GM12878 (cell line): ENCODE measurements at regions not wholly inside any gene's neighbourhood (a gene's known extent, or its start where the extent isn't known, plus 50 kb on each side); places are given as distances from the start of the nearest gene placed in this dataset.

Experiments
- ATAC-seq: fragments of 200-7000 bp; cut with Tn5 transposase; 3 replicates; pipeline ENCODE4 v1.9.1; 2020; ENCODE audit warnings: mild to moderate bottlenecking, moderate library complexity
- BruUV-seq: library from RNA; stranded (reverse); fragments of 400-500 nt; replicated peaks from 2 replicates; lab custom pipeline; 2021; lab: Mats Ljungman, UMichigan
- CTCF ChIA-PET: fragments of 300-600 bp; sonication (Branson Sonifier 250); formaldehyde crosslinking; extraction: SDS; loops from one replicate; lab custom pipeline; 2021; ENCODE audit warnings: inconsistent platforms; lab: Yijun Ruan, JAX
- POLR2A ChIA-PET: fragments of 350-600 bp; formaldehyde crosslinking; extraction: SDS; loops from one replicate; lab custom pipeline; 2021; ENCODE audit warnings: inconsistent platforms; lab: Charles Lee
- RAD21 ChIA-PET: fragments of 300-600 bp; sonication (Branson Sonifier 250); formaldehyde crosslinking; loops from one replicate; lab custom pipeline; 2023; ENCODE audit warnings: antibody characterized with exemption; ENCODE audit not compliant: unreplicated experiment; lab: Charles Lee
- SMC1A ChIA-PET: fragments of 300-600 bp; sonication (Branson Sonifier 250); formaldehyde crosslinking; loops from one replicate; lab custom pipeline; 2023; ENCODE audit not compliant: unreplicated experiment, uncharacterized antibody; lab: Charles Lee
- DNase-seq: peaks from one replicate; pipeline ENCODE4 v3.0.0-alpha.2; 2011; ENCODE audit warnings: low read depth, low spot score
- FAIRE-seq: peaks from 3 replicates; lab custom pipeline; 2011; peaks lifted over from hg19 to GRCh38; lab: Jason Lieb, UNC
- H2AFZ ChIP-seq: 2 replicates; pipeline ENCODE4 v1.6.0; 2011; ENCODE audit warnings: low read depth, low read length, control low read depth; ENCODE audit not compliant: control insufficient read depth
- H3K27ac ChIP-seq: 2 replicates; pipeline ENCODE4 v1.5.1; 2011; ENCODE audit warnings: control low read depth; ENCODE audit not compliant: control insufficient read depth, insufficient read depth
- H3K27me3 ChIP-seq, 2 experiments: replicated peaks in 1 of 2; 2 replicates each; pipeline versions ENCODE4 v1.6.0 to v1.6.1; 2011; ENCODE audit warnings: low read length in 1 of 2; ENCODE audit not compliant: control insufficient read depth in 2 of 2, insufficient read depth in 2 of 2
- H3K36me3 ChIP-seq, 2 experiments: 2 replicates each; pipeline ENCODE4 v1.5.1; 2011; ENCODE audit warnings: low read length in 1 of 2; ENCODE audit not compliant: control insufficient read depth in 2 of 2, insufficient read depth in 2 of 2
- H3K4me1 ChIP-seq: 2 replicates; pipeline ENCODE4 v1.6.1; 2011; ENCODE audit warnings: mild to moderate bottlenecking, low read length, moderate library complexity, mixed read lengths; ENCODE audit not compliant: control insufficient read depth, insufficient read depth
- H3K4me2 ChIP-seq: 2 replicates; pipeline ENCODE4 v1.6.0; 2011; ENCODE audit warnings: control low read depth; ENCODE audit not compliant: control insufficient read depth, insufficient read depth
- H3K4me3 ChIP-seq: fragments of 200-600 bp; sonication (generic); 2 replicates; pipeline ENCODE4 v1.5.1; 2016
- H3K79me2 ChIP-seq: 2 replicates; pipeline ENCODE4 v1.6.0; 2011; ENCODE audit warnings: low read length; ENCODE audit not compliant: control insufficient read depth, insufficient read depth
- H3K9ac ChIP-seq: 2 replicates; pipeline ENCODE4 v1.8.0; 2011; ENCODE audit warnings: low read length, control low read depth, mixed read lengths; ENCODE audit not compliant: control insufficient read depth, insufficient read depth
- H3K9me3 ChIP-seq: replicated peaks from 3 replicates; pipeline ENCODE4 v1.5.1; 2011; ENCODE audit warnings: mild to moderate bottlenecking, low read length; ENCODE audit not compliant: control insufficient read depth, insufficient read depth
- H4K20me1 ChIP-seq: 2 replicates; pipeline ENCODE4 v1.6.0; 2011; ENCODE audit not compliant: control insufficient read depth, insufficient read depth
- CBFB ChIP-seq: IDR thresholded peaks from 2 replicates; pipeline ENCODE4 v1.6.1; 2016; ENCODE audit warnings: antibody characterized with exemption, low read depth
- CHD2 ChIP-seq: IDR thresholded peaks from 2 replicates; pipeline ENCODE4 v1.6.1; 2011; ENCODE audit warnings: low read depth, low read length, improper control_type of control experiment, borderline replicate concordance
- EED ChIP-seq: sonication (generic); IDR thresholded peaks from 2 replicates; pipeline ENCODE4 v1.6.1; 2016; ENCODE audit warnings: antibody characterized with exemption, low read depth
- EGR1 ChIP-seq, 2 experiments: IDR thresholded peaks; 1 replicate in 1 of 2; 2 replicates in 1 of 2; pipeline ENCODE4 v1.6.1; 2011 to 2012; ENCODE audit warnings: low read depth in 2 of 2, low read length in 2 of 2, borderline replicate concordance in 1 of 2, mild to moderate bottlenecking in 1 of 2, moderate library complexity in 1 of 2
- MEF2A ChIP-seq: IDR thresholded peaks from 2 replicates; pipeline ENCODE4 v1.6.1; 2011; ENCODE audit warnings: low read depth, mild to moderate bottlenecking, low read length, moderate library complexity; ENCODE audit not compliant: insufficient read depth
- NBN ChIP-seq: fragments of 450-650 bp; IDR thresholded peaks from 2 replicates; pipeline ENCODE4 v1.6.1; 2016
- NFXL1 ChIP-seq: fragments of 450-650 bp; IDR thresholded peaks from 2 replicates; pipeline ENCODE4 v1.6.1; 2017; ENCODE audit warnings: antibody characterized with exemption, mild to moderate bottlenecking, borderline replicate concordance
- RB1 ChIP-seq: fragments of 450-650 bp; formaldehyde crosslinking; IDR thresholded peaks from 2 replicates; pipeline ENCODE4 v1.6.1; 2017; ENCODE audit warnings: mild to moderate bottlenecking, borderline replicate concordance
- RCOR1 ChIP-seq: conservative IDR thresholded peaks from 2 replicates; pipeline ENCODE4 v1.6.1; 2012; ENCODE audit warnings: low read depth, low read length, improper control_type of control experiment
- SIN3A ChIP-seq: IDR thresholded peaks from 2 replicates; pipeline ENCODE4 v1.6.1; 2012; ENCODE audit warnings: low read depth, low read length, improper control_type of control experiment
- SMARCA5 ChIP-seq: fragments of 450-650 bp; IDR thresholded peaks from 2 replicates; pipeline ENCODE4 v1.6.1; 2017; ENCODE audit warnings: mild to moderate bottlenecking
- SUPT20H ChIP-seq: IDR thresholded peaks from 2 replicates; pipeline ENCODE4 v1.6.1; 2011; ENCODE audit warnings: low read depth, mild to moderate bottlenecking, low read length, moderate library complexity, borderline replicate concordance; ENCODE audit not compliant: control insufficient read depth
- WGBS: methylation state at CpG from one replicate; pipeline ENCODE4 v1.1.6; 2016; ENCODE audit warnings: low lambda C conversion rate; ENCODE audit not compliant: insufficient replicate concordance, insufficient coverage; ENCODE audit errors: missing lambda C conversion rate; 5-methylcytosine and 5-hydroxymethylcytosine counted together
- in situ Hi-C: fragments of 300-500 bp; cut with MboI; formaldehyde crosslinking; loops from 9 replicates; pipeline ENCODE4 v1.14.3; 2018; ENCODE audit warnings: mixed read lengths
- intact Hi-C: fragments of 100-400 bp; cut with micrococcal nuclease; formaldehyde crosslinking; loops from one replicate; pipeline ENCODE4 v1.14.2; 2022; ENCODE audit not compliant: unreplicated experiment
- TF ChIP-seq, protein P1 (sequence below): IDR thresholded peaks from 2 replicates; pipeline ENCODE4 v1.6.1; 2012; ENCODE audit warnings: improper control_type of control experiment, low read depth, low read length; ENCODE audit not compliant: insufficient replicate concordance
- TF ChIP-seq, protein P2 (sequence below): fragments of 450-650 bp; IDR thresholded peaks from 2 replicates; pipeline ENCODE4 v1.6.1; 2017; ENCODE audit warnings: mild to moderate bottlenecking, low read depth, inconsistent platforms; ENCODE audit not compliant: poor library complexity, severe bottlenecking

DNA sequence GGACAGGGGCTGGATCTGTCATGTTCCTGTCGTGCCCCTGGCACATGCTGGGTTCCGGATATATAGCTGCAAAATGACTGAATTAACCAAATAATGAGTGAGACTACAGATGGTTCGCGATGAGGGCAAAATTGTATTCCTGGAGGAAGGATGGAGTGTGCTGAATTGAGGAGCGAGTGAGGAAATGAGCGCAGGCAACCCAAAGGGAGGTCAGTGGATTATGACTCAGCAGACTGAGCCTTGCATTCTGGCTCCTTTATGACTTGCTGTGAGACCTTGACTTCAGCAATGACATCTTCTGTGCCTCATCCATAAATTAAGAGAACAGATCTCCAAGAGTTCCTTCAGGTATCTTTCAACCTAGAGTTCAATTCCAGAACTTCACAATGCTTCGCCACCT, 115.0 kb upstream of the CLDN10 start:
- H3K9ac ChIP-seq, result no peak overlapping the region
- ChIA-PET POLR2A (no interaction called here), RAD21 (no interaction called here), CTCF (no interaction called here), SMC1A (no interaction called here)
- H3K4me2 ChIP-seq, result no peak overlapping the region
- FAIRE-seq (no peak), ATAC-seq (no peak), DNase-seq (no peak)
- H3K4me1 ChIP-seq, result no peaks in the 10 kb centered on the region
- no TSS peak for BruUV-seq
- no peak overlapping the region for H3K27ac ChIP-seq
- in situ Hi-C loops, result no loop called here
- no peaks in the 10 kb centered on the region for H3K79me2 ChIP-seq
- WGBS, result 61% methylated on average over 7 of the region's 7 CpGs
- no peaks in the 10 kb centered on the region for H3K9me3 ChIP-seq
- no peaks in the 10 kb centered on the region for H3K36me3 ChIP-seq
- intact Hi-C loops, result no loop called here
- TF ChIP-seq CBFB, result no peak
- TF ChIP-seq SUPT20H, result no peak
- no peak for TF ChIP-seq EGR1 (IDR thresholded peaks at IDR 0.05; ENCODE audit: borderline replicate concordance in 1 of 2, low read depth in 2 of 2, low read length in 2 of 2)
- no peak for TF ChIP-seq NFXL1
- no peak for TF ChIP-seq SIN3A
- no peak for TF ChIP-seq SMARCA5
- no peak for TF ChIP-seq EED
- TF ChIP-seq, protein P1, sequence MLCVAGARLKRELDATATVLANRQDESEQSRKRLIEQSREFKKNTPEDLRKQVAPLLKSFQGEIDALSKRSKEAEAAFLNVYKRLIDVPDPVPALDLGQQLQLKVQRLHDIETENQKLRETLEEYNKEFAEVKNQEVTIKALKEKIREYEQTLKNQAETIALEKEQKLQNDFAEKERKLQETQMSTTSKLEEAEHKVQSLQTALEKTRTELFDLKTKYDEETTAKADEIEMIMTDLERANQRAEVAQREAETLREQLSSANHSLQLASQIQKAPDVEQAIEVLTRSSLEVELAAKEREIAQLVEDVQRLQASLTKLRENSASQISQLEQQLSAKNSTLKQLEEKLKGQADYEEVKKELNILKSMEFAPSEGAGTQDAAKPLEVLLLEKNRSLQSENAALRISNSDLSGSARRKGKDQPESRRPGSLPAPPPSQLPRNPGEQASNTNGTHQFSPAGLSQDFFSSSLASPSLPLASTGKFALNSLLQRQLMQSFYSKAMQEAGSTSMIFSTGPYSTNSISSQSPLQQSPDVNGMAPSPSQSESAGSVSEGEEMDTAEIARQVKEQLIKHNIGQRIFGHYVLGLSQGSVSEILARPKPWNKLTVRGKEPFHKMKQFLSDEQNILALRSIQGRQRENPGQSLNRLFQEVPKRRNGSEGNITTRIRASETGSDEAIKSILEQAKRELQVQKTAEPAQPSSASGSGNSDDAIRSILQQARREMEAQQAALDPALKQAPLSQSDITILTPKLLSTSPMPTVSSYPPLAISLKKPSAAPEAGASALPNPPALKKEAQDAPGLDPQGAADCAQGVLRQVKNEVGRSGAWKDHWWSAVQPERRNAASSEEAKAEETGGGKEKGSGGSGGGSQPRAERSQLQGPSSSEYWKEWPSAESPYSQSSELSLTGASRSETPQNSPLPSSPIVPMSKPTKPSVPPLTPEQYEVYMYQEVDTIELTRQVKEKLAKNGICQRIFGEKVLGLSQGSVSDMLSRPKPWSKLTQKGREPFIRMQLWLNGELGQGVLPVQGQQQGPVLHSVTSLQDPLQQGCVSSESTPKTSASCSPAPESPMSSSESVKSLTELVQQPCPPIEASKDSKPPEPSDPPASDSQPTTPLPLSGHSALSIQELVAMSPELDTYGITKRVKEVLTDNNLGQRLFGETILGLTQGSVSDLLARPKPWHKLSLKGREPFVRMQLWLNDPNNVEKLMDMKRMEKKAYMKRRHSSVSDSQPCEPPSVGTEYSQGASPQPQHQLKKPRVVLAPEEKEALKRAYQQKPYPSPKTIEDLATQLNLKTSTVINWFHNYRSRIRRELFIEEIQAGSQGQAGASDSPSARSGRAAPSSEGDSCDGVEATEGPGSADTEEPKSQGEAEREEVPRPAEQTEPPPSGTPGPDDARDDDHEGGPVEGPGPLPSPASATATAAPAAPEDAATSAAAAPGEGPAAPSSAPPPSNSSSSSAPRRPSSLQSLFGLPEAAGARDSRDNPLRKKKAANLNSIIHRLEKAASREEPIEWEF, result no peak
- TF ChIP-seq RCOR1, result no peak
- no peak for TF ChIP-seq MEF2A
- TF ChIP-seq RB1, result no peak
- TF ChIP-seq, protein P2, sequence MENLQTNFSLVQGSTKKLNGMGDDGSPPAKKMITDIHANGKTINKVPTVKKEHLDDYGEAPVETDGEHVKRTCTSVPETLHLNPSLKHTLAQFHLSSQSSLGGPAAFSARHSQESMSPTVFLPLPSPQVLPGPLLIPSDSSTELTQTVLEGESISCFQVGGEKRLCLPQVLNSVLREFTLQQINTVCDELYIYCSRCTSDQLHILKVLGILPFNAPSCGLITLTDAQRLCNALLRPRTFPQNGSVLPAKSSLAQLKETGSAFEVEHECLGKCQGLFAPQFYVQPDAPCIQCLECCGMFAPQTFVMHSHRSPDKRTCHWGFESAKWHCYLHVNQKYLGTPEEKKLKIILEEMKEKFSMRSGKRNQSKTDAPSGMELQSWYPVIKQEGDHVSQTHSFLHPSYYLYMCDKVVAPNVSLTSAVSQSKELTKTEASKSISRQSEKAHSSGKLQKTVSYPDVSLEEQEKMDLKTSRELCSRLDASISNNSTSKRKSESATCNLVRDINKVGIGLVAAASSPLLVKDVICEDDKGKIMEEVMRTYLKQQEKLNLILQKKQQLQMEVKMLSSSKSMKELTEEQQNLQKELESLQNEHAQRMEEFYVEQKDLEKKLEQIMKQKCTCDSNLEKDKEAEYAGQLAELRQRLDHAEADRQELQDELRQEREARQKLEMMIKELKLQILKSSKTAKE, result no peak
- no peak for TF ChIP-seq NBN
- TF ChIP-seq CHD2, result no peak
- H2AFZ ChIP-seq, result no peak overlapping the region
- H3K27me3 ChIP-seq, result no peaks in the 10 kb centered on the region
- H3K4me3 ChIP-seq, result no peak overlapping the region
- no peaks in the 10 kb centered on the region for H4K20me1 ChIP-seq
